KMS-11 (cell line): ENCODE measurements at regions not wholly inside any gene's neighbourhood (a gene's known extent, or its start where the extent isn't known, plus 50 kb on each side); places are given as distances from the start of the nearest gene placed in this dataset.

Experiments used
- H2AFZ ChIP-seq: fragments of 200-600 bp; sonication (generic); 2 replicates; pipeline ENCODE4 v1.6.1; 2016; ENCODE audit warnings: antibody characterized with exemption, mixed run types, low read depth
- H3K27ac ChIP-seq: fragments of 200-600 bp; sonication (generic); 2 replicates; pipeline ENCODE4 v1.6.1; 2016; ENCODE audit warnings: mild to moderate bottlenecking, mixed run types
- H3K27me3 ChIP-seq: fragments of 200-600 bp; sonication (generic); 2 replicates; pipeline ENCODE4 v1.6.1; 2017; ENCODE audit warnings: mild to moderate bottlenecking, low read depth, mixed run types, moderate library complexity; ENCODE audit not compliant: insufficient read depth
- H3K36me3 ChIP-seq: fragments of 200-600 bp; sonication (generic); 2 replicates; pipeline ENCODE4 v1.6.1; 2017; ENCODE audit warnings: mild to moderate bottlenecking, mixed run types; ENCODE audit not compliant: insufficient read depth
- H3K4me1 ChIP-seq: fragments of 200-600 bp; sonication (generic); 2 replicates; pipeline ENCODE4 v1.6.1; 2016; ENCODE audit warnings: mild to moderate bottlenecking, low read depth, mixed run types; ENCODE audit not compliant: poor library complexity, severe bottlenecking
- H3K4me2 ChIP-seq: fragments of 200-600 bp; sonication (generic); 2 replicates; pipeline ENCODE4 v1.7.0; 2016; ENCODE audit warnings: mild to moderate bottlenecking, mixed run types
- H3K4me3 ChIP-seq: fragments of 200-600 bp; sonication (generic); IDR thresholded peaks from 2 replicates; pipeline ENCODE4 v1.6.1; 2017; ENCODE audit warnings: low read depth, low read length, mixed read lengths; ENCODE audit not compliant: insufficient read depth
- H3K79me2 ChIP-seq: fragments of 200-600 bp; sonication (generic); 2 replicates; pipeline ENCODE4 v1.6.1; 2016; ENCODE audit warnings: low read depth, mixed run types; ENCODE audit not compliant: insufficient read depth
- H3K9ac ChIP-seq: fragments of 200-600 bp; sonication (generic); 2 replicates; pipeline ENCODE4 v1.6.1; 2016; ENCODE audit warnings: mild to moderate bottlenecking, mixed run types
- H4K20me1 ChIP-seq: fragments of 200-600 bp; sonication (generic); 2 replicates; pipeline ENCODE4 v1.6.1; 2016; ENCODE audit warnings: mild to moderate bottlenecking, mixed run types; ENCODE audit not compliant: insufficient read depth
- CTCF ChIP-seq: fragments of 200-600 bp; sonication (generic); conservative IDR thresholded peaks from 2 replicates; pipeline ENCODE4 v1.6.1; 2017; ENCODE audit warnings: low read depth, mild to moderate bottlenecking, antibody characterized with exemption, low read length, moderate library complexity, mixed read lengths

- H3K4me2 ChIP-seq, result no peak overlapping the region
- no peak overlapping the region for H3K27ac ChIP-seq
- H3K4me3 ChIP-seq, result no peak overlapping the region
- H2AFZ ChIP-seq, result no peak overlapping the region
- H3K27me3 ChIP-seq, result no peaks in the 10 kb centered on the region
- no peaks in the 10 kb centered on the region for H4K20me1 ChIP-seq
- no peaks in the 10 kb centered on the region for H3K36me3 ChIP-seq
- no peak for TF ChIP-seq CTCF
- no peaks in the 10 kb centered on the region for H3K4me1 ChIP-seq
- no peaks in the 10 kb centered on the region for H3K79me2 ChIP-seq
- H3K9ac ChIP-seq, result no peak overlapping the region
These were observed 296.1 kb downstream of the YTHDC2 start for GRCh38 chr5:113809626-113810025.

GRCh38 chr5:113813466-113813865 is 300.0 kb downstream of the YTHDC2 start:
- no peak for TF ChIP-seq CTCF
- no peak overlapping the region for H3K9ac ChIP-seq

GRCh38 chr5:113817683-113818082 is 304.2 kb downstream of the YTHDC2 start:
- no peaks in the 10 kb centered on the region for H3K27me3 ChIP-seq
- TF ChIP-seq CTCF, result no peak
- H3K36me3 ChIP-seq, result no peaks in the 10 kb centered on the region
- H4K20me1 ChIP-seq, result no peaks in the 10 kb centered on the region
- no peak overlapping the region for H2AFZ ChIP-seq
- H3K4me3 ChIP-seq, result no peak overlapping the region
- H3K4me1 ChIP-seq, result no peaks in the 10 kb centered on the region
- no peak overlapping the region for H3K9ac ChIP-seq
- no peak overlapping the region for H3K27ac ChIP-seq
- no peaks in the 10 kb centered on the region for H3K79me2 ChIP-seq
- no peak overlapping the region for H3K4me2 ChIP-seq

More at GRCh38 chr5:113813466-113813865, 300.0 kb downstream of the YTHDC2 start:
- Histone ChIP-seq H3K4me3 (no peak overlapping the region), H3K36me3 (no peaks in the 10 kb centered on the region), H3K27ac (no peak overlapping the region), H3K27me3 (no peaks in the 10 kb centered on the region), H3K4me2 (no peak overlapping the region), H3K4me1 (no peaks in the 10 kb centered on the region), H2AFZ (no peak overlapping the region), H3K79me2 (no peaks in the 10 kb centered on the region), H4K20me1 (no peaks in the 10 kb centered on the region)

- H3K4me3 ChIP-seq, result no peak overlapping the region
- no peak overlapping the region for H2AFZ ChIP-seq
- no peaks in the 10 kb centered on the region for H3K79me2 ChIP-seq
- H3K27me3 ChIP-seq, result no peaks in the 10 kb centered on the region
- no peak overlapping the region for H3K27ac ChIP-seq
- no peaks in the 10 kb centered on the region for H3K36me3 ChIP-seq
- H3K4me1 ChIP-seq, result no peaks in the 10 kb centered on the region
- no peak overlapping the region for H3K9ac ChIP-seq
- no peak overlapping the region for H3K4me2 ChIP-seq
- no peaks in the 10 kb centered on the region for H4K20me1 ChIP-seq
- no peak for TF ChIP-seq CTCF
These were observed 310.2 kb downstream of the YTHDC2 start for GRCh38 chr5:113823696-113824095.

GRCh38 chr5:113824307-113824706 is 310.8 kb downstream of the YTHDC2 start:
- H3K27ac ChIP-seq, result no peak overlapping the region
- H3K27me3 ChIP-seq, result no peaks in the 10 kb centered on the region
- no peak overlapping the region for H3K9ac ChIP-seq
- H3K4me3 ChIP-seq, result no peak overlapping the region
- no peaks in the 10 kb centered on the region for H3K36me3 ChIP-seq
- no peaks in the 10 kb centered on the region for H4K20me1 ChIP-seq
- H3K79me2 ChIP-seq, result no peaks in the 10 kb centered on the region
- no peak overlapping the region for H3K4me2 ChIP-seq
- H3K4me1 ChIP-seq, result no peaks in the 10 kb centered on the region
- no peak overlapping the region for H2AFZ ChIP-seq
- no peak for TF ChIP-seq CTCF
